ENCODE measurements at regions not wholly inside any gene's neighbourhood (a gene's known extent, or its start where the extent isn't known, plus 50 kb on each side); places are given as distances from the start of the nearest gene placed in this dataset.

DNA sequence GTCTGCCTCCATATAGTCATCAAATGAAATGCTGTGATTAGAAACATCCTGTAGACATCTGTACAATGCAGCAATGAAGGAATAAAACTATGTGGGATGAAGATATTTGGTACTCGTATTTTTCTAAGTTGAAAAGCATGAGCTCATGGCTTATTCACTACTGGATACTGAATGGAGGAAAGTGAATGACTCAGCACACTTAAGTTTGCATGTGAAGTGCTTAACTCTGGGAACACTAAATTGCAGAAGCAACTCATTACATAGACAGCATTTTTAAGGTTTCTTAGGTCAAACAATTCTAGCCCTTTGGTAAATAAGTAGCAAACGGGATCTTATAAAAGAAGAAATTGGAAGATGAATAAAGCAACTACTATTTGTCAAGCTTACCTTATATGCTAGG is 429.0 kb upstream of the MIR17HG start:
- Histone ChIP-seq H3K36me3 (ENCODE audit: control insufficient read depth in 1 of 2, insufficient read depth in 2 of 2, low read length in 2 of 2) (no peaks in the 10 kb centered on the region), H3K4me2 (ENCODE audit: low read length) (no peak overlapping the region), H3K18ac (ENCODE audit: low read length) (no peak overlapping the region), H3K4me1 (ENCODE audit: control insufficient read depth in 1 of 2, insufficient read depth in 2 of 2, low read length in 2 of 2) (no peaks in the 10 kb centered on the region), H3K23ac (ENCODE audit: low read length) (no peak overlapping the region), H3K79me1 (ENCODE audit: low read length) (no peaks in the 10 kb centered on the region), H3K14ac (ENCODE audit: low read length) (no peak overlapping the region), H2AK5ac (ENCODE audit: low read length) (no peak overlapping the region), H3K27me3 (ENCODE audit: insufficient read depth, low read length) (no peaks in the 10 kb centered on the region), H3K27ac (ENCODE audit: low read depth, low read length) (no peak overlapping the region), H2BK5ac (ENCODE audit: low read depth, low read length, poor library complexity) (no peak overlapping the region), H3K9ac (ENCODE audit: low read length) (no peak overlapping the region), H2BK120ac (ENCODE audit: insufficient read depth, low read length, poor library complexity) (no peak overlapping the region), H3K4me3 (ENCODE audit: low read depth, low read length) (no peak overlapping the region), H3K4ac (ENCODE audit: low read depth, low read length) (no peak overlapping the region), H4K8ac (ENCODE audit: low read depth, low read length) (no peak overlapping the region), H3K79me2 (ENCODE audit: control insufficient read depth, insufficient read depth, low read length, poor library complexity) (no peaks in the 10 kb centered on the region), H4K12ac (ENCODE audit: low read depth, low read length) (no peak overlapping the region), H4K91ac (ENCODE audit: low read depth, low read length) (no peak overlapping the region), H3K9me3 (ENCODE audit: insufficient read depth, low read depth, low read length) (no peaks in the 10 kb centered on the region), H2BK12ac (ENCODE audit: low read length) (no peak overlapping the region), H2AFZ (ENCODE audit: insufficient read depth, low read length, poor library complexity) (no peak overlapping the region)
- WGBS (ENCODE audit: extremely low coverage, insufficient coverage, insufficient read length), result no CpG with 5 or more reads among the region's 2 CpGs
- DNase-seq, result no peak

DNA sequence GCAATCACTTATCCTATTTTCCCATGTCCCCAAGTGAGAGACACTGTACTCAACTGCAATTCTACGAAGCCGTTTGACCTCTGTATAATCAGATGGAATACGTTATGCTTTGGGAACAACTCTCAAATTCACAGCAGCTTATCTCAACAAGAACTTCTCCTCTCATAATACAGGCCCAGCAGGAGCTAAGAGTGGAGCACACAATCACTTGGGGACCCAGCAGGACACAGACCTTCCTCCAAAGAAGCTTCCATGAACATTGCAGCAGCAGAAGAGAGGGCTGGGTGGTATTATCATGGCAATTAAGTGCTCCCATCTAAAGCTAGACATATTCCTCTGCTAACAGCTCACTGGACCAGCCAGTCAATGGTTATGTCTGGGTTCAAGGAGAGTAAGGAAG is 428.3 kb upstream of the MIR17HG start:
- WGBS (ENCODE audit: extremely low coverage, insufficient coverage, insufficient read length), result no CpG with 5 or more reads among the region's 3 CpGs
- Histone ChIP-seq H2BK120ac (ENCODE audit: insufficient read depth, low read length, poor library complexity) (no peak overlapping the region), H2BK5ac (ENCODE audit: low read depth, low read length, poor library complexity) (no peak overlapping the region), H3K27me3 (ENCODE audit: insufficient read depth, low read length) (no peaks in the 10 kb centered on the region), H3K4me1 (ENCODE audit: control insufficient read depth in 1 of 2, insufficient read depth in 2 of 2, low read length in 2 of 2) (no peaks in the 10 kb centered on the region), H4K91ac (ENCODE audit: low read depth, low read length) (no peak overlapping the region), H4K8ac (ENCODE audit: low read depth, low read length) (no peak overlapping the region), H3K79me2 (ENCODE audit: control insufficient read depth, insufficient read depth, low read length, poor library complexity) (no peaks in the 10 kb centered on the region), H3K14ac (ENCODE audit: low read length) (no peak overlapping the region), H3K4me3 (ENCODE audit: low read depth, low read length) (no peak overlapping the region), H3K18ac (ENCODE audit: low read length) (no peak overlapping the region), H3K27ac (ENCODE audit: low read depth, low read length) (no peak overlapping the region), H4K12ac (ENCODE audit: low read depth, low read length) (no peak overlapping the region), H3K4me2 (ENCODE audit: low read length) (no peak overlapping the region), H2AK5ac (ENCODE audit: low read length) (no peak overlapping the region), H3K23ac (ENCODE audit: low read length) (no peak overlapping the region), H3K9me3 (ENCODE audit: insufficient read depth, low read depth, low read length) (no peaks in the 10 kb centered on the region), H2BK12ac (ENCODE audit: low read length) (no peak overlapping the region), H3K36me3 (ENCODE audit: control insufficient read depth in 1 of 2, insufficient read depth in 2 of 2, low read length in 2 of 2) (no peaks in the 10 kb centered on the region), H3K4ac (ENCODE audit: low read depth, low read length) (no peak overlapping the region), H3K79me1 (ENCODE audit: low read length) (no peaks in the 10 kb centered on the region), H3K9ac (ENCODE audit: low read length) (no peak overlapping the region), H2AFZ (ENCODE audit: insufficient read depth, low read length, poor library complexity) (no peak overlapping the region)
- DNase-seq, result no peak

DNA sequence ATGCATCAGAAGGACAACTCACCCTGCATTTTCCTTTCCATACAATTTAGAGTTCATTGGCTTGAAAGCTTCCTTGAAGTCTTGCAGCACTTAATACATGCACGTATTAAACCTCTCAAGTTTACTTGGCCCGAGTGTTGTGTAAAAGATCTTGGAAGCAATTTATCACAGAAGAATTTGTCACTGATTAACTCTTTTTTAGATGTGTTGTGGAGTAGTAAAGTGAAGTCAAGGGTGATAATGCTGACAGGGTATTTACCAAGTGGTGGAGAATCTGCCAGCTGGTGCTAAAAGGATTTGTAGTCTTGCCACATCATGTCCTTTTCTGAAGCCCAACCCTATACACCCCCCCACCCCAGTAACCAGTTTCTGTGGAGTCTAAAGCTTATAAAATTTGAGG is 421.0 kb upstream of the MIR17HG start:
- no CpG with 5 or more reads among the region's 2 CpGs for WGBS (ENCODE audit: extremely low coverage, insufficient coverage, insufficient read length)
- H3K27ac ChIP-seq (ENCODE audit: low read depth, low read length), result no peak overlapping the region

DNA sequence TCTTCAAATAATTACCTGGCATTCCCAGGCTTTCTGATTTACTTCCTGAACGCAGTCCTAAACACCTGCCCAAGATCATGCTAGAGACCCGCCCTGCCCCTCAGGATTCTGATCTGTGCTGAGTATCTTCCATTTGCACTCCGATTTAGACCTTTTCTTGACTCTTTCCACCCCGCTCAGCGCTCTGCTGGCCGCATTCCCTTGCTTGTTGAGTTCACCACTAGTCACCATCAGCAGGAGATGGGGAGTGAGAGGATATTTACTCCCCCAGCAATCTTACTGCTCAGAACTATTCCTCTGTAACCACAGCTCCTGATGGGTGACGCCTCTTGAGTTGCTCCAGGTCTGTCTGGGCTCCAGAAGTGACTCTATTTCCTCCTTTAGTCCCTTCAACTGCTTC is 419.4 kb upstream of the MIR17HG start:
- no peaks in the 10 kb centered on the region for H3K4me1 ChIP-seq (ENCODE audit: control insufficient read depth in 1 of 2, insufficient read depth in 2 of 2, low read length in 2 of 2)
- H3K79me2 ChIP-seq (ENCODE audit: control insufficient read depth, insufficient read depth, low read length, poor library complexity), result no peaks in the 10 kb centered on the region
- H3K18ac ChIP-seq (ENCODE audit: low read length), result no peak overlapping the region
- H3K14ac ChIP-seq (ENCODE audit: low read length), result no peak overlapping the region
- H3K9ac ChIP-seq (ENCODE audit: low read length), result no peak overlapping the region
- no peaks in the 10 kb centered on the region for H3K9me3 ChIP-seq (ENCODE audit: insufficient read depth, low read depth, low read length)
- no peak overlapping the region for H2BK120ac ChIP-seq (ENCODE audit: insufficient read depth, low read length, poor library complexity)
- H3K36me3 ChIP-seq (ENCODE audit: control insufficient read depth in 1 of 2, insufficient read depth in 2 of 2, low read length in 2 of 2), result no peaks in the 10 kb centered on the region
- H3K4me3 ChIP-seq (ENCODE audit: low read depth, low read length), result no peak overlapping the region
- DNase-seq, result no peak
- no peak overlapping the region for H2BK5ac ChIP-seq (ENCODE audit: low read depth, low read length, poor library complexity)
- no peak overlapping the region for H2AK5ac ChIP-seq (ENCODE audit: low read length)
- no peak overlapping the region for H4K91ac ChIP-seq (ENCODE audit: low read depth, low read length)
- no peak overlapping the region for H3K23ac ChIP-seq (ENCODE audit: low read length)
- no peak overlapping the region for H3K4ac ChIP-seq (ENCODE audit: low read depth, low read length)
- no CpG with 5 or more reads among the region's 7 CpGs for WGBS (ENCODE audit: extremely low coverage, insufficient coverage, insufficient read length)
- H4K8ac ChIP-seq (ENCODE audit: low read depth, low read length), result no peak overlapping the region
- H4K12ac ChIP-seq (ENCODE audit: low read depth, low read length), result no peak overlapping the region
- H2BK12ac ChIP-seq (ENCODE audit: low read length), result no peak overlapping the region
- H2AFZ ChIP-seq (ENCODE audit: insufficient read depth, low read length, poor library complexity), result no peak overlapping the region
- H3K27ac ChIP-seq (ENCODE audit: low read depth, low read length), result no peak overlapping the region
- H3K27me3 ChIP-seq (ENCODE audit: insufficient read depth, low read length), result no peaks in the 10 kb centered on the region
- H3K79me1 ChIP-seq (ENCODE audit: low read length), result no peaks in the 10 kb centered on the region
- H3K4me2 ChIP-seq (ENCODE audit: low read length), result no peak overlapping the region

More for the DNA sequence above, 421.0 kb upstream of the MIR17HG start:
- no peak overlapping the region for H4K8ac ChIP-seq (ENCODE audit: low read depth, low read length)
- H3K18ac ChIP-seq (ENCODE audit: low read length), result no peak overlapping the region
- H2BK5ac ChIP-seq (ENCODE audit: low read depth, low read length, poor library complexity), result no peak overlapping the region
- H3K4me1 ChIP-seq (ENCODE audit: control insufficient read depth in 1 of 2, insufficient read depth in 2 of 2, low read length in 2 of 2), result no peaks in the 10 kb centered on the region
- H3K4me3 ChIP-seq (ENCODE audit: low read depth, low read length), result no peak overlapping the region
- no peaks in the 10 kb centered on the region for H3K36me3 ChIP-seq (ENCODE audit: control insufficient read depth in 1 of 2, insufficient read depth in 2 of 2, low read length in 2 of 2)
- H3K79me1 ChIP-seq (ENCODE audit: low read length), result no peaks in the 10 kb centered on the region
- H2BK12ac ChIP-seq (ENCODE audit: low read length), result no peak overlapping the region
- no peak overlapping the region for H3K14ac ChIP-seq (ENCODE audit: low read length)
- no peak overlapping the region for H2AK5ac ChIP-seq (ENCODE audit: low read length)
- H3K4me2 ChIP-seq (ENCODE audit: low read length), result no peak overlapping the region
- H3K27me3 ChIP-seq (ENCODE audit: insufficient read depth, low read length), result no peaks in the 10 kb centered on the region
- H3K23ac ChIP-seq (ENCODE audit: low read length), result no peak overlapping the region
- H4K91ac ChIP-seq (ENCODE audit: low read depth, low read length), result no peak overlapping the region
- no peaks in the 10 kb centered on the region for H3K79me2 ChIP-seq (ENCODE audit: control insufficient read depth, insufficient read depth, low read length, poor library complexity)
- no peak overlapping the region for H3K4ac ChIP-seq (ENCODE audit: low read depth, low read length)
- H3K9me3 ChIP-seq (ENCODE audit: insufficient read depth, low read depth, low read length), result no peaks in the 10 kb centered on the region
- no peak overlapping the region for H2BK120ac ChIP-seq (ENCODE audit: insufficient read depth, low read length, poor library complexity)
- DNase-seq, result no peak
- H3K9ac ChIP-seq (ENCODE audit: low read length), result no peak overlapping the region
- H4K12ac ChIP-seq (ENCODE audit: low read depth, low read length), result no peak overlapping the region
- H2AFZ ChIP-seq (ENCODE audit: insufficient read depth, low read length, poor library complexity), result no peak overlapping the region

Data from trophoblast cell (in vitro differentiated cells and primary cell).